ENCODE measurements at regions not wholly inside any gene's neighbourhood (a gene's known extent, or its start where the extent isn't known, plus 50 kb on each side); places are given as distances from the start of the nearest gene placed in this dataset.

DNA sequence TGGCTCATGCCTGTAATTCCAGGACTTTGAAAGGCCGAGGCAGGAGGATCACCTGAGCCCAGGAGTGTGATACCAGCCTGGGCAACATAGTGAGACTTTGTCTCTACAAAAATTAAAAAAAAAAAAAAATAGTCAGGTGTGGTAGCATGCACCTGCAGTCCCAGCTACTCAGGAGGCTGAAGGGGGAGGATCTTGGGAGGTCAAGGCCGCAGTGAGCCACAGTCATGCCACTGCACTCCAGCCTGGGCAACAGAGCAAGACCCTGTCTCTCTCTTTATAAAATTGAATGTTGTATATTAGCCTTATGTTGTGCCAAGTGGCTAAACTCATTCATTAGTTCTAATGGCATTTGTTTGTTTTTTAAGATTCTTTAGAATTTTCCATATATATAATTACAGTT lies 207.7 kb upstream of the COPS8 start:
- no peak for DNase-seq

DNA sequence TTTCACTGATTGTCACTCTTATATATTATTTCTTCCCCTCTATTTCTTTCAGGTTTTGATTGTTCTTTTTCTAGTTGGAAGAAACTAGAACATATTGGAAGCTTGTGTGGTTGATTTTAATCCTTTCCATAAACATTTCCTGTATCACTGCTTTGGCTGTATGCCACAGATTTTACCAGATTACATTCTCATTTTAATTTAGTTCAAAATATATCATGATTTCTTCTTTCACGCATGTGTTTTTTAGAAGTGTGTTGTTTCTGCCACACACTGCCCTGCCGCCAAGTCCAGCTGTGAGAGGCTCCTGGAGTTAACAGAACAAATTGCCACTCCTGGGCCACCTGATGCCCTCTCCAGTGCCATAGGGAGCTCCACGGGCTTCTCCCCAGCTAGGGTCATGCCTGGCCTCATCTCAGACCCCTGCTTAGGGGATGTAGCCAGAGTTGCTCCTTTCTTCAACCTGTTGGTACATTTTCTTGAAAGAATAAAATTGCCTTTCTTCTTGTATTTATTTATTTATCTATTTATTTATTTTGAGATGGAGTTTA lies 206.2 kb upstream of the COPS8 start:
- no peak for DNase-seq

DNA sequence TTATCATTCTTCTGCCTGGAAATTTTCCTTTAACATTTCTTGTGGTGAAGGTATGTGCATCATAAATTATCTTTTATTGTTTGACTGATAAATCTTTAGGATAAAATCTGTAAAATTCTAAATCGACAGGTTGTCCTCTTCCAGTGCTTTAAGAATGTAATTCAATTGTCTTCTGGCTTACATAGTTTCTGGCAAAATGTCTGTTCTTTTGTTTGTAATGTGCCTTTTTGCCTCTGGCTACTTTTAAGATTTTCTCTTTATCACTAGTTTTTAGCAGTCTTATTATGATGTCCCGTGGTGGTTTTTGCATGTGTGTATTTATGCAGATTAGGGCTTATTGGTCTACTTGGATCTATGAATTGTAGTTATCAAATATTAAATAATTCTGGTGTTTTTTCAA lies 203.6 kb upstream of the COPS8 start:
- DNase-seq = no peak

DNA sequence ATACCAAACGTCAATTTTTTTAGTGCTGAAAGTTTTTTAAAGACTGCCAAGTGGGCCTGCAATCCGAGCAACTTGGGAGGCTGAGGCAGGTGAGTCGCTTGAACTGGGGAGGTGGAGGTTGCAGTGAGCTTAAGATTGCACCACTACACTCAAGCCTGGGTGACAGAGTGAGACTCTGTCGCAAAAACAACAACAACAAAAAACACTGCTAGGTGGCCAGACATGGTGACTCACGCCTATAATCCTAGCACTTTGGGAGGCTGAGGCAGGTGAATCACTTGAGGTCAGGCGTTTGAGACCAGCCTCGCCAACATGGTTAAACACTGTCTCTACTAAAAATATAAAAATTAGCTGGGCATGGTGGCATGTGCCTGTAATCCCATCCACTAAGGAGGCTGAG lies 202.8 kb upstream of the COPS8 start:
- DNase-seq = no peak

DNA sequence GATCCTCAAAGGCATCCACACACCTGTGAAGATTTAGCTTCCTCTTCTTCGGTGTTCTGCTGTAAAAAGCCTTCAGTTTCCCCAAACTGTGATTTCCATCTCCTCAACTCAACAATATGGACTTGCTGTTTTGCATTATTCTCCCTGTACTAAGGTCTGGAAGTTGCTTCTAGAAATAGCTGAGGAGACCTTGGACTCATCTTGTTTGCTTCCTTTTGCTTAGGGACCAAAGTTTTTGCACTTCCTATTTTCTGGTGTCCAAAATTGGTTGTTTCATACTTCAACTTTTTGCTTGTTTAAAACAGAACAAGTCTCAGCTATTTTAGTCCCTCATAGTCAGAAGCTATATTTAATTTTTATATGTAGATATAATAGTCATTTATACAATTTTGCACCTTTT lies 201.9 kb upstream of the COPS8 start:
- DNase-seq = no peak

DNA sequence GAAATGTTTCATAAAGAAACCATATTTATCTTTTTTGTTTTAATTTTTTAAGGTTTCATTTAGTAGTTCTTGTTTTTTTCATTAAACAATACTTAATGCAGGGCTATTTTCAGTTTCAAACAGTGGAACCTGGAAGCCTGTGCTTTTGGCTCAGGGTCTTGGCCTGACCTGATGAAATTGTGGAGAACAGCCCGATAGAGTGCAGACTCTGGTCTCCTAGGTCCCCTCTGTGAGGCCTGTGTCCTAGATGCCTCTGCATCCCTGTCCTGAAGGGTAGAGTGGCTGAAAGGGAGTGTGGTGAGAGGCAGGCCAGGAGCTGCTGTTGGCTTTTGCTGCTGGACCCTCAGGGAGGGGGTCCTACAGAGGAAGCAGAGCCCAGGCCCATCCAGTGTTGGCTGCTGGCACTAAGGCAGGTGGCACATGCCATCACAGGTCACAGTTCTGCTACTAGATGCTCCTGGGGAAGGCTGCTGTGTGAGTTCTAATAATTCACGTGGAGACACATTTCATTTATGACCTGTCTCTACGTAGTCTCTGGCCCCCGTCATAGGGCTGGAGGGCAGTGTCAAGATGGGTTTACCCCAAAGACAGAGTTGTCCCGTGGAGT lies 201.0 kb upstream of the COPS8 start:
- no peak for DNase-seq

DNA sequence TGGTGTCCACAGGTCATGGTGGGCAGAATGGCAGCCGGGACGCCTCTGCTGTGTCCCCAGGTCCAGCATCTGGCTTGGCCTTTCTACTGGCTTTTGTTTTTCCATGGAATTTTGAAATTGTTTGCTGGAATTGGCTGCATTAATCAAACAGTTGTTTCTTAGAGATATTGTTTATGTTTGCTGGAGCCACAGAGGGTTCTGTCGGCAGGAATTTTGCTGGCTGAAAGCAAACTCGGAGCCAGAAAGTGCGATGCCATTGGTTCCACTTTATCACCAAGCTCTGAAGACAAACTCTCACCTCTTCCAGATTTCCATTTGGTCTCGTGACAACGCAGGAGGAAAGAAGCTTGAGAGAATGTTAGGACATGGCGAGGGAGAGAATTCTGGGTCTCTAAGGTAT lies 199.2 kb upstream of the COPS8 start:
- no peak for DNase-seq

DNA sequence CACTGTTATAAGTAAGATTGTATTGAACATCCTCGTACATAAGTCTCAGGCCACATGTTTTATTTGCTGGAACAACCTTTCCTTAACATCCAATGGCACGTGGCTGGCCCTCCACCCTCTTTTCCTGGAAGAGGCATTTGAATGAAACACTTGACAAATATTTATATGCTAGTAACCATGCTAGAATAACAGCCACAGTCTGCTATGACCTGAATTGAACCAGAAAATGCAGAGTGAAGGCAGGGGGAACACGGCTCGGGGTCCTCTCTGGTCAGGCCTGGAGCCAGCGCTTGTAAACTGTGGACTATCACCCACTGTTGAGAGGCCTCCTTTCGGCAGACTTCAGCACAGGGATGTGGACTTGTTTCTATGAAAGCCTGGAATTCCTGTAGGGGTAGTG lies 198.2 kb upstream of the COPS8 start:
- no peak for DNase-seq

DNA sequence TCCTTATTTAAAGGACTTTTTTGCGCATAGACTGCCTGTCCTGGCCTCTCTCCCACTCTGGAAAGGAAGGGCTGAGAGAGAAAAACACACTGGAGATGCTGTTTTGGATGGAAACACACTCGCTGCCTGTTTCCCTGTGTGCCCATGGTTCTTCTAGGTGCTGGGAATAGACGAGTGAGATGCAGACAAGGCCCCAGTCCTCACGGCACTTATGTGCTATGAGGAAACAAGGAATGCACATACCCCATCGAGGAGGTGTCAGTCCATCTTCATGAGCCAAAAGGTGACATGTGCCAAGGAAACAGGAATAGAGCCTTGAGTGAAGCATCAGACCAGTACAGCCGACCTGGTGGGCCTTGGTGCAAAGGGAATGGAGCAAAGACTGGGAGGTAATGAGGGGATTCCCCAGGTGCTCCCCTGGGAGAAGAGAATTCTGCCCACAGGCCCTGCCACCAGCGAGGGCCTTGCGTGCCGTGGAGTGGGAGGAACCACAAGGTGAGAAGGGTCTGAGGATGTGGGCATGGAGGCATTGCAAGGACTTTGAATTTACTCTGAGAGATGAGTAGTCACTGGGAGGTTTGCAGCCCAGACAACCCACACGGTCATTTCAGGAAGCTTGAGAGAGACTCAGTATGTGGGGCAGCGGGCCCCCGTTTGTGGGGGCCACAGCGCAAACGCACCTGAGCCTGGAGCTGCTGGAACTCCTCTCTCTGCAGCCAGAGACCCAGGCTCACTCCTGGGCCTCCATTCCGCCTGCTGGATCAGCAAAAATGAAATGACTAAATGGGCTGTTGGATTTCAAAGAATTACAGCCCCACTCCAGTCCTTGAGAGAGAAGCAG lies 197.5 kb upstream of the COPS8 start:
- DNase-seq = no peak

DNA sequence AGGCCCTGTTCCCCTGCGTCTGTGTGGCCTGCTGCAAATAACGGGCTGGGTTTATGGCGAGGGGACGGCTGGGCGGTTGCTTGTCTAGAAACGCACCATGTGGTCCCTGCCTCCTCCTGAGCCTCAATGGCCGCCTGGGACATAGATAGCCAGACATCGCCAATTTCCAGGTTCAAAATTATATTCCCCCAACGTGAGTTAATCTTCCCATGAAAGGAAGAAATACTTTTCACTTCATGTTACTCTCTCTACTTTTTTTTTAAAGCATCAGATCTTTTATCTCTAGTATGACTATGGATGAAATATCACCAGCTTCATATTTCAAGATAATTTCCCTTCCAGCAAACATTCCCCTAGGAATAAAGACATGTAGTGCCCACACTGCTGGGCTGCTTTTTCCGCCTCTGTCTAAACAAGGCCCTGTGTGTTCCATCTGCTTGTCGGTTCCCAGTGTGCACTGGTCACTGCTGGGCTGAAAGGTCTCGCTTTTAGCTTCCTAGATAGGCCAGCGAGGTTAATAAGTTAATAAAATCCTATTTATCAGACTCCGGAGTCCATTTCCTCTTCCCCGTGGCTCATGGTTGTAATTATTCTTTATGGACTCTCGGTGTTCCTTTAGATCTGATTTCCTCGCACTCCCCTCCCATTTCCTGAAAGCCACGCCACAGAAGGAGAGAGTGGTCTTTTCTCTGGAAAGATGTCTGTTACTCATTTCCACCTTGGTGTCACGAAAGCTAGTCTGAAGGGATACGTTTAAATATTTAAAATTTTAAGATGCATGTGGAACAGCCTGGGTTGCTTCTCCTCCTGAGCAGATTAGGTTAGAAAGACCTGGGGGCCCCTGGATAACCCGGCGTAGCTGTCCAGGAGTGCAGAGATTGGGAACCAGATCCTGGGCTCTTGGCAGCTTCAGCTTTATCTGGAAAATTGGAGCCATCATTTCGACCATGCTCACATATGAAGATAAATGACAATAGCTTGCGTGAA lies 196.6 kb upstream of the COPS8 start:
- no peak for DNase-seq

DNA sequence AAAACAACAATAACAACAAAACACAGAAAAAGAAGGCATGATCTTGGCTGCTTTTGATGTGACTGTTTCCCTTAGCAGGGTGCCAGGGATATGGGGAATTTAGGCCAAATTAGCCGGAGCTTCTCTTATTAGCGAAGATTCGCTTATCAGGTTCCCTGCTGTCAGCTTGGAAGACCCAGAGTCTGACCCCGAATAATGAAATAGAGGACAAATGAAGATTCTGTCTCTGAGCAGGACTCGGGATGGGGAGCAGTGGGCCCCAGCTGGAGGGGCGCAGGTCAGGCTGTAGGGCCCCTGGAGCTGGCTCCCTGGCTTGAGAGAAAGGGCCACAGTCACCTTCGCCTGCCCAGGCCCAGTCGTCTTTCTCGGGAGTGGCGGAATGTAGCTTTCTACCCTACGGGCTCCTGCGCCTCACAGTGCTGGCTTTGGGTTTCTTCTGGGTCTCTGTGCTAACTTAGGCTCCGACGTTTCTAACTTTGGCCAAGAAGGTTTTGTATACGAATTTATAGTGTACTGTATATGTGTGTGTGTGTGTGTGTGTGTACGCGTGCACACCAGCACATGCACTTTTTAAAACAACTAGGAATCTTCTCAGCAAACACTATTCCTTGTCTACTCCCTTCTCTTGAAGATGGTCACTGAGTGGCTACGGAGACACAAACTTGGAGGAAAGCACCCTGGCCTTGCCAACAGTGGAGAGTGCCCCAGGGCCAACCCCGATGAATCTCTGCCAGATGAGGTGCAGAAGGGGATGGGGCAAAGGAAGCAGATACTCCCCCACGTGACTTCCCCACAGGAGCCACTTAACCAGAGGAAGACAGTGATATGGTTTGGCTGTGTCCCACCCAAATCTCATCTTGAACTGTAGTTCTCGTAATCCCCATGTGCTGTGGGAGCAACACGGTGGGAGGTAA lies 195.6 kb upstream of the COPS8 start:
- DNase-seq = no peak

DNA sequence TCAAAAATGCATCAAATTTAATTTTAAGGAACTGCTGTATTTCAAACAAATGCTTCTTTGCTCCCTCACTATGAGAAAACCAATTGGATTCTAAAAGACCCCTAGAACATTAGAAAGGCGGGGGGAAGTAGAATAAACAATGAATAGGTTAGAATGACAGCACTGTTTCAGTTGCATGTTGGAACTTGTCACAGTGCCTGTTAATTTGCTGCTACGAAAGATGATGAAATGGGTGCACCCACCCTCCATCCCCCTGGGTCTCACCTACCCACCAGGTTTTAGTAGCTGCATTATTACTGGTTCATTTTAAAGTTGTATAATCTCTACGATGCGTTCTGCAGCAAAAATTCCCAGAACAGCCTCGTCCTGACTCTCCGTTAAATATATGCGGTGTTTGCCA lies 193.0 kb upstream of the COPS8 start:
- DNase-seq = no peak

DNA sequence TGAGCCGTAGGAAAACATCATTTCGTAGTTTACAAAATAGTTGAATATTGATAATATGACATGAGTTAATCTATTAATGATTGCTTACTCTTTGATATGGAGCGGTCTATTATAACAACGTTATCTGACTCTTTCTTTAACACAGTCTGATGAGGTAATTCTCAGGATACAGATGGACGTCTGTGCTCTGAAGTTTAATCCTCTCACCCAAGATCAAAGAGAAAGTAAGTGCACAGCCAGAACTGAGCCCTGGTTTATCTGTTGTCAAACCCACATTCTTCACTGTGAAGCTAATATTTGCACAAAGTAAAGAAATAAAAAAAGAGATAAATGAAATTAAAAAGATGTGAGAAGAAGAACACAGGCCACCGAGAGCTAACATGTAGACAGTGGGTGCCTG lies 190.9 kb upstream of the COPS8 start:
- no peak for DNase-seq

DNA sequence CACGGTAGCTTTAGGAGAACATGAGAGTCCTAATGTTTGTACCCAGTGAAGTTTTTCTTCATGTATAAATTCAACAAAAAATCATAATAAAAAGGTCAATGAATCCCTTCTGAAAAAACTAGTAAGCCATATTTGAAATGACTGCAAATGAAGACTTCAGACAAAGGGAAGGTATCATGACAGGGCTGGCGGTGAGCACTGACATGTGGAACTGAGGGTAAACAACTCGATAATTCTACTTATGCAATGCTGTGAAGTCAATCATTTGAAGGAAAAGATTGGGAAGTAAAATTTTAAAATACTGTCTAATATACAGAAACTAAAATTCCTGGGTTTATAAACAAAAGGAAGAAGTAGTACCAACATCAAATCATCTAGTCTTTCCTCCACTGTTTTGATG lies 190.2 kb upstream of the COPS8 start:
- no peak for DNase-seq

DNA sequence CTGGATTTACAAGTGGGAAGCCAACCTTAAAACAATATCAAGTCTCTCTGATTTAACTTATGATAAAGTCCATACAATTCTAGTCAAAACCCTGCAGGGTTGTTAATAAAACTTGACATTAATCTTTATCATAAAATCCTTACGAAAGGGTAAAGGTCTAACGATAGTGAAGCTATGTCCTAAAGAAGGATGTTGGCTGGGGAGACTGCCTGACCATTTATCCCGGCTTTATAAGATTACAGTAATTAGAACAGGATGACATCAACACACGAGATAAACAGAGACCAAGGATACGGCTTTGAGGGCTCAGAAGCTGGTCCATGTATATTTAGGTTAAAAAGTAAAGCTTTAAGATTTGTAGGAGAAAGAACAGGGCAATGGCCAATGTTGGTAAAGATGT lies 189.0 kb upstream of the COPS8 start:
- no peak for DNase-seq

DNA sequence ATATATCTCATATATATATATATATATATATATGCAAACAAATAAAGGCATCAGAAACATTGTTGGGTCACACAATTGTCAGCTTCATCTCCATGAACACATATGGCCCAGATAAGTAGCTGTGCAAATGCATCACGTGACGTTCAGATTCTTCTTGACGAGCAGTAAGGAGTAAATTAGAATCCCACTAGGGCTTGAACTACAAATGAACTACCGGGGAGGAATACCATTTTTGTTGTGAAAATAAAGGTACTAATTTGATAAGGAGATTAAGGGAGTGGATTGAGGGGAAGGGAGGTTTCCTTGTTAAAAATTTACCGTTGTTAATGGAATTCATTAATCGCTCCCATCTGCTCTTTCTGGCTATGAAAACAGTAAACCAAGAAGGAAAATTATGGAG lies 186.5 kb upstream of the COPS8 start:
- DNase-seq = no peak

DNA sequence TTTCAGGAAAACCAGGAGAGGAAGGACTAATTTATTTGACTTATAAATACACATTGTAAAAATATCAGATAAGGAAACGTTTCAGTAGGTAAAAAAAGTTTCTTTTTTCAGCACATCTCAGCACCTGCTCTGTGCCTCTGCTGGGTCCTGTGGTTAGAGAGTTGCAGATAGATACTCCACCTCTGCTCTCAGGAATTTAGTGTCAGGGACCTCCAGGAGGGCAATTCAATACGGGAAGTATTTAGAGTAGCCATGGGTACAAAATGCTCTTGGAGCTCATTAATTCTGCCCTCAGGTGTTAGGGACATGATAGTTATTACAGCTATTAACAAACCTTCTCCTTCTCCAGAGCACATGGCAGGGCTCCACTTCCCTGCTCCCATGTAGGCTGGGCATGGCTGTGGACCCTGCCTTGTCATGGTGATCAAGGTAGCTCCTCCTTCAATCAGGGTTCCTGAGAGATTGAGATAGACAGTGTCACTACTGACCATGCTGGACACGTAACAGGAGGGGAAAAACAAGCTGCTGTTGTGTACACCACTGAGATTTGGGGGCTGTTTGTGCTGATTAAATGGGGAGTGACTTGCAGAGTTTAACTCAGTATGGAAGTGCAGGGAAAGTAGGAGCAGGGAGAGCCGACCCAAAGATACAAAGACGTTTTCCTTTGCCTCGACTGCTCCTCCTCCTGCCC lies 185.6 kb upstream of the COPS8 start:
- DNase-seq = no peak

DNA sequence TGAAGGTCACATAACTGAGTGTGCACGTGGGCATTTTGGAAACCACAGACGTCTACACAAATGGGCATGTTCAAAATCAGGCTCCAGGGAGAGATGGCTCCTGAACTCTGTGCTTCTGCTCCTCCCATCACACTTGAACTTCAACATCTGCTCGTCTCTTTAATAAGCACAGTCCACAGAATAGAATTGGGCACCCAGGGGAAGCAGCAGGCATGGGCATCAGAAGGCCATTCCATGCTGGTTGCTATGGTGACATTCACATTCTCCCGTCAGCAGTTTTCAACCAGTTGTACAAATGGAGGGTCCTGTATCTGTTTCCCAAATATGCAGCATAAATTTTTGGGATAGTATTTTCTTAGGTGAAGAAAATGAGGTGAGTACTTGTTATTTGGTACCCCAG lies 183.7 kb upstream of the COPS8 start:
- no peak for DNase-seq

DNA sequence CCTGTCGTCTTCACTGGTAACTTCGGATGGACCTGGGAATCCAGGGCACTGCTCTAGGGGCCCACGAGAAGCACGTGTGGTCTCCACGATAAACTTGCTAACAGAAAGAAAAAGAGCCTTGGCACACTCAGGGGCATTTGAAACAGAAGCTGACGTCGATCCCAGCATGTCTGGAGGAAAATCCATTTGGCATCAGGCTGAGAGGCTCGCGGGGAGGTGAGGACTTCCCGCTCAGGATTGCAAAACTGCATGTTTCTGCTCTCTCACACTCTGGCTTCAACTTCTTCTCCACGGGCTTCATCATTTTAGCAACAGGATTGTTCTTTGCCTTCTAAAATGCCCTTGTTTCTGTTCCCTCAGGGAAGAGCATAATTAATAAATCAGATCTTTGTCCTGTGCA lies 181.7 kb upstream of the COPS8 start:
- DNase-seq = no peak

DNA sequence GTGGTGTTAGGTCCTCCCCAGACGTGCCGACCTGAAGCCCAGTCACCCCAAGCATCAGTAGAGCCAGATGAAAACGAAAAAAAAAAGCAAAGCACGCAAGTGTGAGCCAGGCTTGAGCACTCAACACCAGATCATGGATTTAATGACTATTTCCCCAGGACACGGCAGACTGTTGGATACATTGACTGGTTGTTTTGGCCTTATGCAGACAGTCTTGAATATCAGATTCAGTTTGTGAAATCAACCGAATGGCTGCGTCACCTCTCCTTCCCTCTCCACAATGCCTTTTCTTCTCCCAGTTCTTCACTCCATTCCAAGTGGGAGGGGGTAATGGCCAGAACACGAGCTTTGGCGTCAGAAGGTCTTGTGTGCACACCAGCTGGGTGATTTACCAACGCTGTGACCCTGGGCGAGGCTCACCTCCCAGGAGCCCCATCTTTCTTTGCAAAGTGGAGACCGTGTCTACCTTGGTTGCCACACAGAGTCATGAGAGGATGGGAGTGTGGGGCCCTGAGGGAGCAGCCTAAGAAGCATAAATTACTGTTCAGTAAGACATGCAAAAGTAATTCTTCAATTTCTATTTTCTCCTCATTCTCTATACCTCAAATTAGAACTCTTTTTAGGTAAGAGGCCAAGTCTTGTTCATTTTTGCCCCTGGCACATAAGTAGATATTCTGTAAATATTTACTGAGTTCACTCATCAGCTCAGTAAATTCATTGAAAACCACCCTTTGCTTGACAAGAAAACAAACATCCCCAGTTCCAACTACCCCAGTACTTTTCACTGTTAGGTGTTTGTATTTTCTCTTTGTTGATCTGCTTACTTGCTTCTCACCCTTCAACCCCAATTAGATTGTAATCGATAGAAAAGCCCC lies 181.1 kb upstream of the COPS8 start:
- DNase-seq = no peak
